Activated CD4-positive, alpha-beta T cell treated with anti-CD3 and anti-CD28 coated beads for 1 hour (primary cell): ENCODE measurements at regions not wholly inside any gene's neighbourhood (a gene's known extent, or its start where the extent isn't known, plus 50 kb on each side); places are given as distances from the start of the nearest gene placed in this dataset.

Experiments
- DNase-seq: peaks from one replicate; pipeline ENCODE4 v3.0.0-alpha.2; 2020

DNA sequence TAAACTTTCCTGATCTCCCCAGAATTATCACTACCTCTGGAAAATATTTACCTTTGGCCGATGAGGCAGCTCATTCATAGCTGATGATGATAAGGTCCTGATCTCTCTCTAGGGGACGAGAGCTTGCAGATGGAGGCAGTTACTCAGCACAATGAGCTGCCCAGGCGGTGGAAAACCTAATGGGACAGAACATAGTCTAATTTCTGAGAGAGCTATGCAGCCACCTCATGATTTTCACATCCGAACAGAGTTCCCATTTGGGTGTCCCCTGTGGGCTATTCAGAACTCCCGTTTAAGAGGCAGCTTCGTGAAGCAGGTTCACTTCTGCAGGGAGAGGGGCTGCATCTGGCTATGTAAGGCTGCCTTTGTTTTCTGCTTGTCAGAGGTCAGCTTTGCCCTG lies 724.6 kb upstream of the TMEM132C start:
- DNase-seq, result no peak

DNA sequence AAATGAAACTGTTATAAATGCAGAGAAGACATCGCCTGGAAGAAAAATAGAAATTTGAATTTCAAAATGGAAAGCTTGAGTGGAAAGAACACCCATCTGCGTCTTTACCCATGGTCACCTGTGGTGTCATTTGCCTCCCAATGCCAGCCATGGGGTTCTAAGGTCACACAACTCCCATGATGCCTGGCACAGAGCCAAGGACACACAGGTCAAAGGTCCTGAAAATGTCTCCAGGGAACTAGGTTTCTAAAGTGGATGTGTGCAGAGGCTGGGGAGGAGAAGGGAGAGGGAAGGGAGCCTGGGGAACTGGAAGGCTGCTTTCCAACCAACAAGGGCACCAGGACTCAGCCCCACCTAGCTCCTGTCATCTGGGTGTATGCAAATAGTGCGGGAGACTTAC lies 724.0 kb upstream of the TMEM132C start:
- DNase-seq, result no peak

DNA sequence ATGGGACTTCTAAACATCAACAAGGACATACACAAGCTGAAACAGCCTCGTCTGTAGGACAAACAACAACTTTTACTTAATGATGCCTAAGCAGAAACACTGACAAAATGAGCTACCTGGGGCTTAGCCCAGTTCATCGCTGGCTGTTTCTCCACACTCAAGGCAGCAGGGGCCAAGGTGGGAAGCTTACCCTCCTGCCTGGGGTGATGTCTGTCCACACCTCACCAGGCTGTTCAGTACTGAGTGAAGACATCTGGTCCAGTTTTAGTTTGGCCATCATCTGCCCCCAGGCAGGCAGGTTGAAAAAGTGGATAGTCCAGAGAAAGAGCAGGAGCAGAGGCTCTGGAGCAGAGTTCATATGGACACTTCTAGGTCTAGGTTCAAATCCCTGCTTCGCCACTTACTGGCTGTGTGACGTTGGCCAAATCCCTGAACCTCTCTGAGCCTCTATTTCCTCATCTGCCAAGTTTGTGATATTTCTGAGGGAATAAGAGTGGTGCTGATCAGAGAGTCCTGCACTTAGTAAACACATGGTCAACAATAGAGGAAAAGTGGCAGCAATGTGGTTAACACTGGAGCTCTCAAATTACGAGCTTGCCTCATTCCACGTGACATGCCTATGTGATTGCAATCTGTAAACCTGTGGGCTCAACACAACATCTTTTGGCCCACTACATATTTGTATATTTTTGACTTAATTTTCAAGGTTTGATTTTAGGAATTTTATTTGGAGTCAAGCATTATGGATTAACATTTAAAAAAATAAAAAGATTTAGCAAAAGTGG lies 720.1 kb upstream of the TMEM132C start:
- no peak for DNase-seq

DNA sequence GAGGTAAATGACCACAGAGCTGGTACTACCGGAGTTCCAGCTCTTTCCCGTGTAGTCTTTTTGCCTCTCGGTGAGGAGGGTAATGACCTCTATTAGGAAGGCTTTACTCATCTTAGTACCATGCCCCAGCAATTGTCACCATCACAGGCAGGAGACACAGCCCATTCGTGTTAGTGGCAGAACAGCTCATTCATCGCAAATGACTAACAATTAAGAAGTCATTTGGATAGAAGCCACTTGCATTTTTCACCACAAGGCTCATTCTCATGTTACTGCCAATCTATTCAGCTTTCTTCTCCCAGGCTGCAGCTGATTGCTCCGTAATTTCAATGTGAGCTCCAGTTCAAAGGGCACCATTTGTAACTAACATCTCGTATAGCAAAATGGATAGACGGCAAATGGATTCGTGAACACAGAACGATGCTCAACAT lies 718.8 kb upstream of the TMEM132C start:
- no peak for DNase-seq

DNA sequence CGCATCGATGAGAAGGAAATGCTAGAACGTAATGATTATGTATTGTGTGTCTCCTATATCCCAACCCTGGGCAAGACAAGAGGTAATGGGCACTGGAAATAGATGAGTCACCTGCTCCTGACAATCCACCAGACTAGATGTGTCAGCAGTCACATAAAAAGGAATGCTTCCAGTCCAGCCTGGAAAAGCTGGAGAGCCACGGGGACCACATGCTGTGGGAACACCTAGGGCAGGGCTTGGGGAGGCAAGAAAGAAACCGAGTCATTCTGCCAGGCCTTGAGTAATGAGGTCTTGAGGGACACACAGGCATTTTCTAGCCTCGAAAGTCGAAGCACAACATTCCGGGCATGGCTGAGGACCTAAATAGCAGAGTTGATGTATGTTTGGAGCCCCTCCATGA lies 716.7 kb upstream of the TMEM132C start:
- no peak for DNase-seq

DNA sequence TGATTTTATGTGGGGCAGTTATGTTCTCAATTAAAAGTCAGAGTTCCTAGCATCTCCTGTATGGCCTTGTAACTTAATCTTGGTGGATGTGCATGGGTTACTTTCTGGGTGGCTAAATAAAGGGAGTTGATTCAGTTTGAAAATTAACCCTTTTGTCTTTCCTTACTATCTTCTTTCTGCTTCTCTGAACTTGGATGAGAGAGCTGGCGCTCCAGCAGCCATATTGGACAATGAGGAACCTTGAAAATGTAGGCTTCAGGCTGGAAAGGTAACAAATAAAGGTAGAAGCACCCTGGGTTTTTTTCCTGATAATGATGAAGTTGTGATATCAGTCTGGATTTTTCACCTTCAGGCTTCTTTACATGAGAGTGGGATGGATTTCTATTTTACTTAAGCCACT lies 714.1 kb upstream of the TMEM132C start:
- DNase-seq, result no peak

DNA sequence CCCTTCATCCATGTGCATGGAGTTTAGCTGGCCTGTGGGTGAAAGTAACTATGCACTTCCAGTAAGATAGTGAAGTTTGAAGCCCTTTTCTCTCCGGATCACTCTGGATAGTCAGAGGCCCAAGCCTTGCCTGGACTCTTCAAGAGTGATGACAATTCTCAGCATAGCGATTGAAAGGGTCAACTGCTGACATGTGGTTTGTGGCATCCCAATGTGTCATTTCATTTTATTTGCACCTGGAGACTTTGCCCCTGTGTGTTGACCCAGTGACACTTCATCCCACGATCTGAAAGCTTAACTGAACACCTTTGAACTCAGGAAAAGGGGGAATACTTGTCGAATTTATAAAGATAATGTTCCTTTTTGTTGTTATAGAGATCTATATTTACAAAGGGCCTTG lies 711.9 kb upstream of the TMEM132C start:
- no peak for DNase-seq

DNA sequence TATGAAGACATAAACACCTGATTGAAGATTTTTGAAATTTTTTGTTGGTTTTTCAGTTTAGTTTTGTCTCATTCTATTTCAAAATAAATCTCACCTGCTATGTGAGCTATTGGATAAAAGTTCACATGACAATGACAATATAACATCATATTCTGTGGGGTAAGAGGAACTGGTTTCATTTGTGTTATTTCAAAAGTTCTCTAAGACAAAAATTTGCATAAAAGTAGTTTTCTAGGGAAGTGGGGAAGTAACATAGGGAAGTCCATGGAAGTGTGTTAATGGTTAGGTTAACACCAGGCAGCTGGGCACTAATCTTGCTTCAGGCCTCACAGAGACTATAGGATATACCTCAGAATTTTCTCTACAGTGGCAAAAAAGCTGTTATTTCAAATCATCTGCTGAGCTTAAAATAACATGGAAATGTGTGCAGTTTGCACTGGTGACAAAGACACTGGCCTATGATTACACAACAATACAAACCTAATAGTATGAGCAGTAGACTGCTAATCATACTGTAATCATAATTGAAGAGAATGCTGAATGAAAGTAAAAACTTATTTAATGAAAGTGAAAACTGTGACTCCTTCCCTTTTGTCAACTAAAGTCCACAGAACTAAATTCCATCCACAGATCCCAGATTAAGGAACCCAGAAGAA lies 710.6 kb upstream of the TMEM132C start:
- no peak for DNase-seq

DNA sequence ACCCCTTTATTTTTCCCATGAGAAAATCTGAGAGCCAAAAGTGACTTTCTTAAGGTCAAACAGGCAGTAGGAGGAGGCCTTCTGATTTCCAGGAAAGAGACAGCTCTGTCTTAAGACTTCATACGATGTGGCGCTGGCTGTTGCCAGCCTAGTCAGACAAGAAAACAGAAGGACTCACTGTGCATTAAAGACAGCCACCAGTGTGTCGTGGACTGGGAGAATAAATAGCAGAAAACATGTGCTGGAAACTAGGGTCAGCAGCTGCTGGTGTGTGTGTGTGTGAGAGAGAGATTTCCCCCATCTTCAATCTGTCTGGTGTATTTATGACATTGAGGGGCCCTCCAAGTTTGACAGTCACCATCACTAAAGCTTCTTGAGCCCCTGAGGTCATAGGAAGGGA lies 708.6 kb upstream of the TMEM132C start:
- DNase-seq, result no peak

DNA sequence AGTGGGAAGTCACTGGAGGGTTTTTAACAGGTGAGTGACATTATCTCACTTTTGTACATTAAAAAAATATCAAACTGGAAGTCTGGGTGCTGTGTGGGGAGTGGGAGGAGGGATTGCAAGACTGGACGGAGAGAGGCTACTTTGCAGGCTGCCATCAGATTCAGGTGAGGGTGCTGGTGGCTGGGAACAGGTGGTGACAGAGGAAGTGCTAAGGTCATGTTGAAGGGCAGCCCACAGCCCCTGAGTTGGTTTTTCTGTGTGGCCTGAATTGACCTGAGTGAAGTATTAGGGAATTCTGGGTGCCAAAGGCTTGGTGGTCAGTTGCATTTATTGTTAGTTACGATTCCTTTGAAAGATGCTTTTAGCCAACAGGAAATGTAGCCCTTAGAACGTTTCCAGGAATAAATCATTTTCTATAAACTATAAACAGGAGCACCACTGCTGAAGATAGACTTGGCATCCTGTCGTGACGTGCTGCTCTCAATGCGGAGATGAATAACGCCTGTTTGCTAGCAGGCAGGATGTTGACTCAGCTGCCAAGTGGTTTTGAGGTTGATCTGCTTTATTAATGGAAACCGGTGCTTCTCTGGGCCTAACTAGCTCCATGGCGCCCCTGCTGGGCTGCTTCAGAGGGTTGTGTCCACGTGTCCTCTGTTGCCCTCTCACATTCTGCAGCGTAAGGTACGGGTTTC lies 707.5 kb upstream of the TMEM132C start:
- no peak for DNase-seq

DNA sequence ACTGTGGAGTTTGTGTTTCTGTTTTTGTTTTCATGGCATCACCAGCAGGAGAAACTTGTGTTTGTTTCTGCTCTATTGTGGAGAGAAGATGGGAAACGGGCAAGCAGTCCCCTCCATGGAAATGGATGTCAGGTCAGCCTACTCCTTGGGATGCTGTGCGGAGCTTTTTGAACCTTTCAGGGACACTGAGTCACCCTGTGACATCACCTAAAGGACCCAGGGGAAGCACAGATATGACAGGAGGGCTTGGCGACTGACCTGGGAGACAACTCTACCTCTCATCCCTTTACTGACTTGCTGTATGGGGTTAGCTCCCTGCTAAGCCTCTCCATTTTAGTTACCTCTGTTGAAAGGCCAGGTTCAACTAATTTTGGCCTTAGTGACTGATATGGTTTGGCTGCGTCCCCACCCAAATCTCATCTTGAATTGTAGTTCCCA lies 706.9 kb upstream of the TMEM132C start:
- DNase-seq, result no peak

DNA sequence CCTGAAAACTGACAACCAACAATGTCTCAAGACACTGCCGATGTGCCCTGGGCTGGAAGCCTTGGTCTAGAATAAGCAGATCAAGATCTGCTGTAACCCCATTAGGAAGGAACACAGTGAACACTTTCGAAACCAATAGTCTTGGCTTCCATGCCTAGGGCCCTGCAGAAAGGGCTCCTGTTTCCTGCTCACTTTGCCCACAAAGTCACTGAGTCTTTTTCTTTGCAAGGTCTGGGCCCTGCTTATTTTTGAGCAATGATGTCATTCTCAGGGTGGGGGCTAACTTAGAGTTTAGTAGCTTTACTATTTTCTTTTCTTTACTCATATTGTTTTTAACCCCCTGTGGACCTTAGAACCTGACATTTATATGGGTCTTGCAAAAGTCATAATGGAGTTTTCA lies 704.2 kb upstream of the TMEM132C start:
- DNase-seq, result no peak

DNA sequence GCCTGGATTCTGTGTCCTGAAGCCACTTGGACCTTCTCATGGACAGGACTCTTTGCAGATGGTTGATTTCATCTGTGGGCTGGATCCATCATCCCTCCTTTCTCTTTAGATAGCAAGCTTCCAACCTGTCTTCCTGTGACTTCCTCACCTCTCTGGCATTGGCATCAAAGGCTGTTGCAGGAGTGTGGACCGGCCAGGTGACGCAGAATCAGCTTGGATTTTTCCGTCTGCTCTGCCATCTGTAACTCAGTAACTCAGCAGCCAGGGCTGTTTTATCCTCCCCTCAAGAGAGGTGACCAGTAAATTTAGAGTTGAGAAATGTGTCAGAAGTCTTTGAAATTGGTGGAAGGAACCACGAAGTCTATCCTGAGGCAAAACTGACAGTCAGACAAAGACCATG lies 701.7 kb upstream of the TMEM132C start:
- no peak for DNase-seq

DNA sequence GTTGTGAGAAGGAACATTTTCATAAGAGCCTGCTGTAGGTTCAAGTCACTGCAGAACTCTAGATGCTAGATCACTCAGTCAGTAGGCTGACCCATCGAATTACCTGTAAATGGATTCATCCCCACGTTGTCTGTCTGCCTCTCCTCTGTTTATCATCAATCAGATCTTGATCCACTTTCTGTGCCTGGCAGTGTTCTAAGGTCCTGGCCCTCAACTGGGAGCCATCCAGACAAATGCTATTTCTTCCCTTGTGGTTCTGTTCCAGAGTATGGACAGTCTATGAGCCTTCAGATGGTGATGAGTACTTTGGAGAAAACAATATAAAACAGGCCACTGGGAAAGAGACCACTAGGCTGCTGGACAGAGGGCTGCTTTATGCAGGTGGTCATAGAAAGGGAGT lies 699.4 kb upstream of the TMEM132C start:
- DNase-seq, result no peak

DNA sequence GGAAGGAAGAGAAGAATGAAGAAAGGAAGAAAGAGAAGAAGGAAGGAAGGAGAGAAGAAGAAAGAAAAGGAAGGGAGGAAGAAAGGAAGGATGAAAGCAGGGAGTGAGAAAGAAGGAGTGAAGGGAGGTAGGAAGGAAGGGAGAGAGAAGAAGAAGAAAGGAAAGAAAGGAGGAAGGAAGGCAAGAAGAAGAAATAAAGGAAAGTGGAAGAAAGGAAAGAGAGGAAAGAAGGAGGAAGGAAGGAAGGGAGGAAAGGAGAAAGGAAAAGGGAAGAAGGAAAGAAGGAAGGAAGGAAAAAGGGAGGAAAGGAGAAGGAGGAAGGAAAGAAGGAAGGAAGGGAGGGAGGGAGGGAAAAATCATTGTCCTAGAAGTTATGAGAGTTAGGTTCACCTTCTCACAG lies 696.6 kb upstream of the TMEM132C start:
- DNase-seq, result no peak

DNA sequence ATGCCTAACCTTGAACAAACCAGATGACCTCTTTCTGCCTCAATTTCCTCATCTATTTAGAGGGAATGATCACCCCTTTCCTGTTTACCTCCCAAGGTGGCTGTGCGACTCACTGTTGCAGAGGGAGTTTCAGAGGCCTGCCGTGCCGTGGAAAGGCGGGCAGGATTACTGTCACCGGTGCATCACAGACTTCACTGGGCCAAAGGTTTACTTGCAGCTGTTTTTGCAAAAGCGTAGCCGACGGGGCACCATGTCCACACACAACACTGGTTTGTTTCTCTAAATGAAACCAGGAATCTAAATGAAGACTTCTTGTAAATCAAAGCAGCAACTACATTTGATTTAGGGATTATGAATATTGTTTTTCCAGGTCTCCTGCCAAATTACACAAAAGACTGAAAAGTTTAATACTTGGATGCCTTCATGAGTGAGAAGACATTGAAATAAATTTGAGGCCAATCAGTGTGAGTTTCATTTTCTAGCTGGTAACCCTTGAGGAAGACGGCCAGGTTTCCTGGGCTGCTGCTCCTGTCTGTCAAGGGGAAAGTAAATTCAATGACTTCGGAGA lies 696.1 kb upstream of the TMEM132C start:
- no peak for DNase-seq

DNA sequence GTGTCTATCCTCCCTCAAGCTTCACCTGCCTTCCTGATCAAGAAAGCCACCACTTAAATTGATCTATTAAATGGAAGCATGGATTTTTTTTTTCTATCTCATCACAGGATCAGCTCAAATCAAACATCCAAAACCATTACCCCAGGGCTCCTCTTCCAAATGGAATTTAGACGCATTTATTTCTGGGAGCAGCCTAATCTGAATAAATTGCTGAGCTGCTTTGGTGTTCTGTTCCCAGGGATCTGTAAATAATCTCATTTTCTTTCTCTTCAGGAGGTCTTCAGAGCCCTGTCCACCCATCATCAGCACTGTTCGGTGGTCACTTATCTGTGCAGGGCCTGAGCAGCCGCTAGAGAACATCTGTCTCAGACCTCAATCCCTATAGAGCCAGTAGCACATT lies 695.4 kb upstream of the TMEM132C start:
- no peak for DNase-seq

DNA sequence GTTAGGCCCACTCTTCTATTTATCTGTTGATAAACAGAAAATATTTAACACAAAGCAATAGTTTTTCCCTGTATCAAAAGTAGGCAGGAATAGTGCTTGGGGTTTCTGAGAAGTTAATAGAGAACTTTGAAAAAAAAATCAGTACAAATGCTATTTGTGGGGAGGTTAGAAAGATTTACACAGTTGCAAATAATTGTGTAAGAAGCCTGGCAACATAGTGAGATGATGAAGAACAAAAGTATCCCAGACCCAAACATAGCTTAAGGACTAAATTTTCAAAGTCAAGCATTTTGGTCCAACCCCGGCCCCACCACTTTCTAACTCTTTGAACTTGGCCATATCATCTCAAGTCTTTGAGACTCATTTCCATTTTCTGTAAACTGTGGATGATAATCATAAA lies 687.5 kb upstream of the TMEM132C start:
- DNase-seq, result no peak

DNA sequence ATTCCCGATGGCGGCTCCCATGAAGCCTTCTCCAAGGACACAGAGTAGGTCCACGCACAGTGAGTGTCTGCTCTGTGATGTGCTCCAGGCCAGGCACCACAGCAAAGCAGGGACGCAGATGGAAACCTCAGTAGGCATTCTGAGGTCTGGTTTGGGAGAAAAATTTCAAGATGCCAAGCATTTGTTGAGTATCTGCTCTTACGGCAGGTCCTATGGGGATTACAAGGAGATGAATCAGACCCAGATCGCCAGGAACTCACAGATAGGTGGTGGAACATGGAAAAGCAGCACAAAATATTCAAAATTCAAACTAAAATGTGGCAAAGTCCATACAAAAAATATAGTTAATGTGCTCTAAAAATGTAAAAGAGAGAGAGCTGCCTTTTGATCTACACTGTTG lies 684.9 kb upstream of the TMEM132C start:
- DNase-seq, result no peak

DNA sequence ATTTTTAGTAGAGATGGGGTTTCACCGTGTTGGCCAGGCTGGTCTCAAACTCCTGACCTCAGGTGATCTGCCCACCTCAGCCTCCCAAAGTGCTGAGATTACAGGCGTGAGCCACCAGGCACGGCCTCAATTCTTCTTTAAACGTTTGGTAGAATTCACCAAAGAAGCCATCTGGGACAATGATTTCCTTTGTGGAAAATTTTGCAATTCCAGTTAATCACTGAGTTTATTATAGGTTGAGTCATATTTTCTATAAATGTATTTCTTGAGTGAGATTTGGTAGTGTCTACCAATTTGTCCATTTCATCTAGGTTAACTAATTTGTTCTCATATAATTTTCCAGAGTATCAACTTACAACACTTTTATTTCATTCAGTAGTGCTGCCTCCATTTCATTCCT lies 683.9 kb upstream of the TMEM132C start:
- DNase-seq, result no peak

DNA sequence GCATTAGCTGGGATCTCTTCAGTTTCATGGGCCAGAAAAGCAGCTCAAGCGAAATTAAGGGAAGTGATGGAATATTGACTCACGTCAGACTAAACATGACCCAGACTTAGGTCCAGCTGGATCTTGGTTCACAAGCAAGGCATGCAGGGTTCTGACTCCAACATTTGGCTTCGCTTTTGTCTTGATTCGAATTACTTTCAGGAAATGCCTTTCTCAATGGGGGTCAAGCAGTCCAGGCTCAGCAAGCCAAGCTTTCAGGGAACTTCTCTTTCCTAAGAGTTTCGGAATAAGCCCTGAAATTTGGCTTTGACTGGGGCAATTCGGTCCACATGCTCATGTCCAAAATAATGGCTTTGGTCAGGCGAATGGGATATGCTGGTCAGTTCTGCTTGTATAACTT lies 678.7 kb upstream of the TMEM132C start:
- DNase-seq, result no peak

DNA sequence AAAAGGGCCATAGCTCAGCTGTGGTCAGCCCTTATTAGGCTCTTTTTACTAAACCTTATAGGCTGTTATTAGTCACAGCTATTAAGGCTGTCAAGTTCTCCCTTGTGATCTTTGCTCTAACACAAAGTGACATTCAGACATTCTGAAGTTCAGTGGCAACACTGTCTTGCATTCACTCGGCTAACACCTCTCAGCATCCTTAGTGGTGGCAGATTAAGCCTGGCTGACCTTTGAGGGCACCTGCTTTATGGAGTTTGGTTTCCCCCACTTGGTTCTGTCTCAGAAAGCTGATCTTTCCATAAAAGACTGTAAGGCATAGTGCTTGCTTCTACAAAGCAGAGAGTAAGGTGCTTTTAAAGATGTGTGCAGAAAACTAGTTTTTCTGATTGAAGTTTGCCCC lies 677.4 kb upstream of the TMEM132C start:
- DNase-seq, result no peak

DNA sequence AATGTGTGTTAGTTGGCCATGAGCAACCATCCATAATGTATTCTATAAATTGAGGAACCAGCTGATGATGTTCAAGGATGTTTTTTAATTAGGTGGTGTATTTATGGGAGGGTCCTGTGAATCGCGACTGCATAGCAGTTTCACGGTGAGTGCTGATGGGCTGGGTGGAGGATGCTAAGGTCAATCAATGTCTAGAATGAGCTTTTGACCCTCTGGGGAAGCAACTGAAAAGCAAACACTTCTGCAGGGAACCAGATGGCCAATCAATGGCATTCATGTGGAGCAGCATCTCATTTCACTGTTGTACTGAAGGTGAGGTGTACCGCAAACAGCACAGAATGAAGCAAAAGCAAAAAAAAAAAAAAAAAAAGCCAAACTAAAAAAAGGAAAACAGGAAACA lies 676.1 kb upstream of the TMEM132C start:
- DNase-seq, result no peak

DNA sequence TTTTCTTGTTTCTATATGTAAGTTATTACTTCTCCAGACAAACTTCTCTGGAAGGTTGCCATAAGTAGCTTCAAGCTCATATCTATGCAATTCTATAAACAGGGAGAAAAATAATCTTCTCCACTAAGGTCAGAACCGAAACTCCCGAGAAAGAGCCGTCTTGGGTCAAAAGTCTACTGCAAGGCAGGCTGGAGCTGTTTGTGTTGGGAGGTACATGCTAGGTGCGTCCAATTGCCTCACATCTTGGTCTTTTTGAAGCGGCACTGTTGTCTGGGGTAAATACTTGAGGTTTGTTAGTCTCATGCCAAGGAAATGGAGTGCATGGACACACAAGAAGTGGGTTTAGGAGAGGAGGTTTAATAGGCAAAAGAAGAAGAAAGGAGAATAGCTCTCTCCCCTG lies 674.7 kb upstream of the TMEM132C start:
- DNase-seq, result no peak
